Transverse colon (tissue), 4 donors: ENCODE measurements at regions not wholly inside any gene's neighbourhood (a gene's known extent, or its start where the extent isn't known, plus 50 kb on each side); places are given as distances from the start of the nearest gene placed in this dataset.

Source experiments
- DNase-seq: peaks from one replicate; pipeline ENCODE4 v3.0.0-alpha.2; 2019
- H3K27ac ChIP-seq, 4 donors: fragments of 200-600 bp; sonication (generic); 2 replicates each; pipeline ENCODE4 v1.5.1; 2016 to 2018; ENCODE audit warnings: inconsistent platforms in 4 of 4
- H3K27me3 ChIP-seq: fragments of 200-600 bp; sonication (generic); 2 replicates; pipeline ENCODE4 v1.5.1; 2017; ENCODE audit warnings: inconsistent platforms
- H3K36me3 ChIP-seq, 4 donors: fragments of 200-600 bp; sonication (generic); 2 replicates each; pipeline ENCODE4 v1.5.1; 2017 to 2019; ENCODE audit warnings: inconsistent platforms in 4 of 4
- H3K4me1 ChIP-seq, 4 donors: fragments of 200-600 bp; sonication (generic); 2 replicates each; pipeline ENCODE4 v1.5.1; 2017 to 2020; ENCODE audit warnings: inconsistent platforms in 4 of 4
- H3K4me3 ChIP-seq, 4 donors: fragments of 200-600 bp; sonication (generic); 1 replicate in 1 of 4; 2 replicates in 3 of 4; pipeline versions ENCODE4 v1.5.1 to v1.6.1; 2017 to 2019; ENCODE audit warnings: inconsistent platforms in 4 of 4
- H3K9me3 ChIP-seq, 2 donors: fragments of 200-600 bp; sonication (generic); 2 replicates each; pipeline ENCODE4 v1.5.1; 2017 to 2019; ENCODE audit warnings: inconsistent platforms in 2 of 2
- EP300 ChIP-seq: sonication (generic); formaldehyde crosslinking; IDR thresholded peaks from one replicate; pipeline ENCODE4 v1.6.1; 2017; ENCODE audit warnings: antibody characterized with exemption, low read depth
- POLR2A ChIP-seq: fragments of 450-650 bp; IDR thresholded peaks from one replicate; pipeline ENCODE4 v1.6.1; 2016; ENCODE audit warnings: antibody characterized with exemption, mild to moderate bottlenecking, moderate library complexity
- POLR2AphosphoS5 ChIP-seq, 3 donors: sonication (generic); formaldehyde crosslinking; IDR thresholded peaks; one replicate each; pipeline ENCODE4 v1.6.1; 2016; ENCODE audit warnings: antibody characterized with exemption in 3 of 3
- WGBS, 2 donors: methylation state at CpG; one replicate each; pipeline ENCODE4 v1.1.5; 2018; ENCODE audit warnings: low coverage in 1 of 2; 5-methylcytosine and 5-hydroxymethylcytosine counted together
- in situ Hi-C, 4 donors: fragments of 200-750 bp; cut with MboI; loops; one replicate each; pipeline versions ENCODE4 v1.15.0 to v1.15.1; 2017; ENCODE audit warnings: low sequenced_read_pairs in 3 of 4, low pct_ligation_motif_present in 1 of 4, low pct_unique_long_range_greater_than_20kb in 1 of 4
- intact Hi-C: fragments of 100-400 bp; cut with DNase I; formaldehyde crosslinking; loops from one replicate; pipeline ENCODE4 v1.15.1; 2023; ENCODE audit warnings: low total_unique reads
- TF ChIP-seq, protein P1 (sequence below), 5 experiments: fragments of 200-600 bp in 3 of 5; fragments of 450-650 bp in 2 of 5; sonication (generic) in 3 of 5; IDR thresholded peaks; 1 replicate in 2 of 5; 2 replicates in 3 of 5; pipeline ENCODE4 v1.5.1; 2016 to 2017; ENCODE audit warnings: antibody characterized with exemption in 5 of 5, inconsistent platforms in 3 of 5, mild to moderate bottlenecking in 2 of 5, moderate library complexity in 1 of 5

- intact Hi-C loops, result no loop called here
- no peak for DNase-seq
- Histone ChIP-seq H3K4me3 (no peak overlapping the region), H3K27ac (no peak overlapping the region), H3K9me3 (no peaks in the 10 kb centered on the region), H3K36me3 (no peaks in the 10 kb centered on the region), H3K4me1 (no peaks in the 10 kb centered on the region), H3K27me3 (peaks cover 18% of the 10 kb centered on the region)
- TF ChIP-seq POLR2A (no peak), EP300 (no peak), POLR2AphosphoS5 (IDR thresholded peaks at IDR 0.05) (no peak)
- TF ChIP-seq, protein P1, sequence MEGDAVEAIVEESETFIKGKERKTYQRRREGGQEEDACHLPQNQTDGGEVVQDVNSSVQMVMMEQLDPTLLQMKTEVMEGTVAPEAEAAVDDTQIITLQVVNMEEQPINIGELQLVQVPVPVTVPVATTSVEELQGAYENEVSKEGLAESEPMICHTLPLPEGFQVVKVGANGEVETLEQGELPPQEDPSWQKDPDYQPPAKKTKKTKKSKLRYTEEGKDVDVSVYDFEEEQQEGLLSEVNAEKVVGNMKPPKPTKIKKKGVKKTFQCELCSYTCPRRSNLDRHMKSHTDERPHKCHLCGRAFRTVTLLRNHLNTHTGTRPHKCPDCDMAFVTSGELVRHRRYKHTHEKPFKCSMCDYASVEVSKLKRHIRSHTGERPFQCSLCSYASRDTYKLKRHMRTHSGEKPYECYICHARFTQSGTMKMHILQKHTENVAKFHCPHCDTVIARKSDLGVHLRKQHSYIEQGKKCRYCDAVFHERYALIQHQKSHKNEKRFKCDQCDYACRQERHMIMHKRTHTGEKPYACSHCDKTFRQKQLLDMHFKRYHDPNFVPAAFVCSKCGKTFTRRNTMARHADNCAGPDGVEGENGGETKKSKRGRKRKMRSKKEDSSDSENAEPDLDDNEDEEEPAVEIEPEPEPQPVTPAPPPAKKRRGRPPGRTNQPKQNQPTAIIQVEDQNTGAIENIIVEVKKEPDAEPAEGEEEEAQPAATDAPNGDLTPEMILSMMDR (IDR thresholded peaks at IDR 0.05), result no peak
- WGBS, 2 donors, result 73% methylated on average over 3 of the region's 3 CpGs; no CpG with 5 or more reads in 1 of the 2 donors
- in situ Hi-C loops, result no loop called here
These were observed 1526.0 kb downstream of the TBC1D22A start for GRCh38 chr22:48288376-48288940.

DNA sequence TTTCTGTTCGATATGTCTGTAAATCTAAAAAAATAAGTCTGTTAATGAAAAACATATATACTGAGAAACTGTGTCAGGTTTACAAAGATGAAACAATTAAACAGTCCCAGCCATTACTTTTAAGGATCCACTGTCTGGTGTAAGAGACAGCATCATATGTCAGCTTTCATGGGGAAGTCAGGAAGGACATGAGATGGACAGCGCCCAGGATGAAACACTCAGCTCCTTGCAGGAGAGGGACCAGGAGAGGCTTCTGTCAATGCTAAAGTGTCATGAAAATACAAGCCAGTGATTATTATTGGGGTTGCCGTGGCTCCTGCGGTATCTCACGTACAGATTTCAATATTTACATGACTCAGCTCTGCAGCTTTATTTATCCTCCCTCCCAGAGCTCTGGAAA, 1524.6 kb downstream of the TBC1D22A start:
- H3K36me3 ChIP-seq, result no peaks in the 10 kb centered on the region
- DNase-seq, result no peak
- intact Hi-C loops (no loop called here), in situ Hi-C loops (no loop called here)
- no peak overlapping the region for H3K27ac ChIP-seq
- 66 to 88% methylated on average over 1 to 5 of the region's 5 CpGs for WGBS, 2 donors
- peaks cover 20% of the 10 kb centered on the region for H3K27me3 ChIP-seq
- no peaks in the 10 kb centered on the region for H3K4me1 ChIP-seq
- no peak for TF ChIP-seq POLR2AphosphoS5 (IDR thresholded peaks at IDR 0.05)
- no peak for TF ChIP-seq POLR2A
- TF ChIP-seq, protein P1 (IDR thresholded peaks at IDR 0.05), result no peak
- TF ChIP-seq EP300, result no peak
- H3K9me3 ChIP-seq, result no peaks in the 10 kb centered on the region
- no peak overlapping the region for H3K4me3 ChIP-seq

DNA sequence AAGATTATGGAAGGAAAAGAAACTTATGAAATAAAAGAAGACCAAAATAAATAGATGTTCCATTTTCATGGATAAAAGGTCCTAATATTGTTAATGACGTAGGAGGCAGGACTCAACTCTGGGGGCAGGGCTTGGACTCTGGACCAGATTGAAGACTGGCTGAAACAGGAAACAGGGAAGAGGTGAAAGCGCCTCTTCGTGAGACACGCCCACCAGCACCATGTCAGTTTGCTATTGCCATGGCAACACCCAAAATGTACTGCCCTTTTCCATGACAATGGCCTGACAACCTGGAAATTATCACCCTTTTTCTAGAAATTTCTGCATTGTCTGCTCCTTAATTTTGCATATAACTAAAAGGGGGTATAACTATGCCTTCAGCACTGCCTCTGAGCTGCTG, 1522.2 kb downstream of the TBC1D22A start:
- DNase-seq, result no peak
- no peak overlapping the region for H3K4me3 ChIP-seq
- TF ChIP-seq POLR2A, result no peak
- intact Hi-C loops, result no loop called here
- no peaks in the 10 kb centered on the region for H3K4me1 ChIP-seq
- no peaks in the 10 kb centered on the region for H3K36me3 ChIP-seq
- H3K9me3 ChIP-seq, result no peaks in the 10 kb centered on the region
- H3K27me3 ChIP-seq, result peaks cover 20% of the 10 kb centered on the region
- WGBS, 2 donors, result 86 to 93% methylated on average over 4 of the region's 4 CpGs
- no peak overlapping the region for H3K27ac ChIP-seq
- in situ Hi-C loops, result no loop called here

GRCh38 chr22:48282804-48283203, 1520.4 kb downstream of the TBC1D22A start:
- Histone ChIP-seq H3K27me3 (peaks cover 15% of the 10 kb centered on the region), H3K4me3 (no peak overlapping the region), H3K9me3 (no peaks in the 10 kb centered on the region), H3K36me3 (no peaks in the 10 kb centered on the region), H3K4me1 (peaks cover 0 to 9% (median 7%) of the 10 kb centered on the region in 4 donors), H3K27ac (no peak overlapping the region)
- DNase-seq, result no peak
- in situ Hi-C loops (no loop called here), intact Hi-C loops (no loop called here)
- TF ChIP-seq, protein P1 (IDR thresholded peaks at IDR 0.05), result no peak
- TF ChIP-seq EP300 (no peak), POLR2AphosphoS5 (IDR thresholded peaks at IDR 0.05) (no peak), POLR2A (no peak)
- WGBS, 2 donors, result 95 to 100% methylated on average over 2 of the region's 2 CpGs

GRCh38 chr22:48279461-48279756, 1517.0 kb downstream of the TBC1D22A start:
- TF ChIP-seq, protein P1 (IDR thresholded peaks at IDR 0.05), result no peak
- TF ChIP-seq POLR2AphosphoS5 (IDR thresholded peaks at IDR 0.05), result no peak
- Histone ChIP-seq H3K36me3 (no peaks in the 10 kb centered on the region), H3K9me3 (no peaks in the 10 kb centered on the region), H3K27me3 (peaks cover 5% of the 10 kb centered on the region), H3K4me3 (no peak overlapping the region), H3K27ac (no peak overlapping the region), H3K4me1 (peaks cover 0 to 19% (median 15%) of the 10 kb centered on the region in 4 donors)
- in situ Hi-C loops, result no loop called here
- DNase-seq, result no peak
- 80% methylated on average over 6 of the region's 6 CpGs; no CpG with 5 or more reads in 1 of the 2 donors for WGBS, 2 donors
- intact Hi-C loops, result no loop called here
